ENCODE measurements at regions not wholly inside any gene's neighbourhood (a gene's known extent, or its start where the extent isn't known, plus 50 kb on each side); places are given as distances from the start of the nearest gene placed in this dataset.

DNA sequence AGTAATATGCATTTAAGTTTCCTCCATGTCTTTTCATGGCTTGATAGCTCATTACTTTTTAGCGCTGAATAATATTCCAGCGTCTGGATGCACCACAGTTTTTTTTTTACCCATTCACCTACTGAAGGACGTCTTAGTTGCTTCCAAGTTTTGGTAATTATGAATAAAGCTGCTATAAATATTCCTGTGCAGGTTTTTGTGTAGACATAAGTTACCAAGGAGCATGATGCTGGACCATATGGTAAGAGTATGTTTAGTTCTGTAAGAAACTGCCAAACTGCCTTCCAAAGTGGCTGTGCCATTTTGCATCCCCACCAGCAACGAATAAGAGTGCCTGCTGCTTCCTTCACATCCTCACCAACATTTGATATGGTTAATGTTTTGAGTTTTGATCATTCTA lies 195.6 kb downstream of the PIK3R1 start:
- TF ChIP-seq EZH2 (IDR thresholded peaks at IDR 0.05) (no peak), POLR2AphosphoS5 (IDR thresholded peaks at IDR 0.05; ENCODE audit: borderline replicate concordance, low read depth, low read length) (no peak), FOXP2 (optimal IDR thresholded peaks at IDR 0.05; ENCODE audit: control extremely low read depth, extremely low read length, insufficient read depth) (no peak)
